ENCODE measurements at regions not wholly inside any gene's neighbourhood (a gene's known extent, or its start where the extent isn't known, plus 50 kb on each side); places are given as distances from the start of the nearest gene placed in this dataset.

- no peak for DNase-seq (ENCODE audit: low read depth in 2 of 2)
Measured at GRCh38 chr1:94734963-94735901, 84.9 kb upstream of the SLC44A3 start.

GRCh38 chr1:94731891-94732290 lies 88.3 kb upstream of the SLC44A3 start:
- DNase-seq (ENCODE audit: low read depth in 2 of 2) = no peak

- no peak for DNase-seq (ENCODE audit: low read depth in 2 of 2)
Measured at GRCh38 chr1:94730450-94730849, 89.7 kb upstream of the SLC44A3 start.

- peak in 1 of 2 donors; percentile 61 for DNase-seq (ENCODE audit: low read depth in 2 of 2)
Measured at GRCh38 chr1:94729267-94729666, 90.9 kb upstream of the SLC44A3 start.

- peak; percentile 21 to 65 for DNase-seq (ENCODE audit: low read depth in 2 of 2)
Measured at GRCh38 chr1:94727846-94728715, 92.1 kb upstream of the SLC44A3 start.

GRCh38 chr1:94726981-94727685 lies 93.0 kb upstream of the SLC44A3 start:
- no peak for DNase-seq (ENCODE audit: low read depth in 2 of 2)

GRCh38 chr1:94725566-94725965 lies 94.6 kb upstream of the SLC44A3 start:
- no peak for DNase-seq (ENCODE audit: low read depth in 2 of 2)

- DNase-seq (ENCODE audit: low read depth in 2 of 2) = no peak
Measured at GRCh38 chr1:94723894-94724293, 96.3 kb upstream of the SLC44A3 start.

- DNase-seq (ENCODE audit: low read depth in 2 of 2) = no peak
Measured at GRCh38 chr1:94723463-94723862, 96.7 kb upstream of the SLC44A3 start.

- DNase-seq (ENCODE audit: low read depth in 2 of 2) = no peak
Measured at GRCh38 chr1:94722181-94722580, 98.0 kb upstream of the SLC44A3 start.

GRCh38 chr1:94721240-94721639 lies 98.9 kb upstream of the SLC44A3 start:
- peak in 1 of 2 donors; percentile 11 for DNase-seq (ENCODE audit: low read depth in 2 of 2)

GRCh38 chr1:94719926-94720793 lies 100.0 kb upstream of the SLC44A3 start:
- no peak for DNase-seq (ENCODE audit: low read depth in 2 of 2)

GRCh38 chr1:94716965-94717364 lies 103.2 kb upstream of the SLC44A3 start:
- DNase-seq (ENCODE audit: low read depth in 2 of 2) = no peak

GRCh38 chr1:94715321-94715720 lies 104.8 kb upstream of the SLC44A3 start:
- DNase-seq (ENCODE audit: low read depth in 2 of 2) = no peak

GRCh38 chr1:94714552-94714951 lies 105.6 kb upstream of the SLC44A3 start:
- no peak for DNase-seq (ENCODE audit: low read depth in 2 of 2)

GRCh38 chr1:94714152-94714551 lies 106.0 kb upstream of the SLC44A3 start:
- no peak for DNase-seq (ENCODE audit: low read depth in 2 of 2)

- peak in 1 of 2 donors; percentile 44 for DNase-seq (ENCODE audit: low read depth in 2 of 2)
Measured at GRCh38 chr1:94713472-94714141, 106.5 kb upstream of the SLC44A3 start.

GRCh38 chr1:94709891-94710581 lies 110.1 kb upstream of the SLC44A3 start:
- peak; percentile 12 to 73 for DNase-seq (ENCODE audit: low read depth in 2 of 2)

GRCh38 chr1:94708811-94709210 lies 111.3 kb upstream of the SLC44A3 start:
- no peak for DNase-seq (ENCODE audit: low read depth in 2 of 2)

- no peak for DNase-seq (ENCODE audit: low read depth in 2 of 2)
Measured at GRCh38 chr1:94708299-94708685, 111.9 kb upstream of the SLC44A3 start.

Measured in dermis microvascular lymphatic vessel endothelial cell (primary cell).